ENCODE measurements at regions not wholly inside any gene's neighbourhood (a gene's known extent, or its start where the extent isn't known, plus 50 kb on each side); places are given as distances from the start of the nearest gene placed in this dataset.

DNA sequence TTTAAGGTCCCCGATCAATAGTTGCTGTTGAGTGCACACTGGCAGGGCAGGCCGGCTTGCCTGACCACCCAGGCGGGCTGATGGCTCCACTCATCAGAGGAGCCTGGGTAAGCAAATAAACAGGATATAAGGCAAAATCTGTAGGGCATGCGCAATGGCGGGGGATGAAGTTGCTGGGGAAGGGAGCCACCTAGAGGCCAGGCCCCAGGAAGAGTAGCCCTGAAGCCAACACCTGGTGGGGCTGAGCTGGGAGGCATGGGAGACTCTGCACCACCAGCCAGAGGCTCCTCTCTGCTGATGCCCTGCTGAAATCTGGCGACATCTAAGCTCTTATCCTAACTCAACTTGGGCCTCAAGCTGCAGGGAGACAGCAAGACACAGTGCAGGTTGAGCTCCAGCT is 324.3 kb downstream of the ZNF536 start:
- TF ChIP-seq POLR2A (IDR thresholded peaks at IDR 0.05; ENCODE audit: low read depth, low read length): no peak
- FAIRE-seq: no peak
- peak; percentile 30 for DNase-seq (ENCODE audit: insufficient read length, low spot score)

DNA sequence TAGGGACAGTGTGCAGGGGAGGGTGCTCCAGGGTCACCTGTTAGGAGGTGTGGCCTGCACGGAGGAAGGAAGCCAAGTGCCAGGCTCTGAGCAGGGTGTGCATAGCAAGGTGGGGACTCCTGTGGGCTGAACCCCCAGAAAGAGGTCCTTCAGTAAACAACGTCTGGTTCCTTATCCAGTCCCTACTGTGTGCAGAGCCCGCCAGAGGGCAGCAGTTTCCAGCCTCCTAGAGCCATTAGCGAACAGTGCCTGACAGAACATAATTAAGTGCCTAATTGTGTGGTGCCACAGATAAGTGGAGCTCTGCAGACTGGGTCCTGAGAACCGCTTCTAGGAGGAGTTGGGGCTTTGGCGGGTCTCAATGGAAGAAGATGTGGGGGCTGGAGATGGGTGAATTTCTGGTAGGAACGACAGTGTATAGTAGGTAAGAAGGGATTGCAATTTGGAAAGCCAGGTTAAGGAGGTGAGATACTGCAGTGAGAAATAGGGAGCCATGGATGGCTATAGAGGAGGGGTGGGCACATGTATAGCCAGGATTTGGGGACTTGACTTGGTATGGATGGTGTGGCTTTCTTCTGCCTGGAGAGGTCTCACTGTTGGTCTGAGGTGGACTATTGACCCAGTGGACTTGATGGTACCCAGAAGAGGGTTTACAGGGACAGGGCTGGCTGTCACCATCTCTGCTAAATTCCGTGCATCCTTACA is 323.1 kb downstream of the ZNF536 start:
- TF ChIP-seq POLR2A (IDR thresholded peaks at IDR 0.05; ENCODE audit: low read depth, low read length): no peak
- FAIRE-seq (no peak), DNase-seq (ENCODE audit: insufficient read length, low spot score) (no peak)

DNA sequence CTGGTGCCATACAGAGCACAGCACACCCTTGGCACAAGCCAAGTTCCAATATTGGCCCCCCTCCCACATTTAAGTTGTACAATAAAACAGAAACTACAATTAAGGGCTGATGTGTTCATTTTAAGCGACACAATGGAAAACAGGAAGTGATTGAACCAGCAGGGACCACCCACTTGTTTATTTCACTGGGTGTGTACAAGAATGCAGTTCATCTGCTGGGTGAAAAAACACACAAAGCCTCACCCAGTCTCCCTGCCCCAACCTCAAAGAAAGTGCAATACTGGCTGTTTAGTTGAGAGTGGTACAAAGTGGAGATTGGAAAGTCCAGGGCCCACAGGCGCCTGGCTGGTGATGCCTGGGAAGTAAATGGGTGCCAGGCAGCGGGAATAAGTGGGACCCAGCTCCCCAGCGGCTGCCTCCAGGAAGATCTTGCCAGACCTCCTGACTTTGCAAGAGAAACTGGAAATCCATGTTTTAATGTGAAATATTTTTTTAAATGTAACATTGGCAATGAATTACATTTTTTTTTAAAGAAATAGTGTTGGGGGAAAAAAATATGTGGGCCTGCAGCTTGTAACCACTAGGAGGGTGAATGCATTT is 322.1 kb downstream of the ZNF536 start:
- TF ChIP-seq POLR2A (IDR thresholded peaks at IDR 0.05; ENCODE audit: low read depth, low read length): no peak
- FAIRE-seq (no peak), DNase-seq (ENCODE audit: insufficient read length, low spot score) (no peak)

DNA sequence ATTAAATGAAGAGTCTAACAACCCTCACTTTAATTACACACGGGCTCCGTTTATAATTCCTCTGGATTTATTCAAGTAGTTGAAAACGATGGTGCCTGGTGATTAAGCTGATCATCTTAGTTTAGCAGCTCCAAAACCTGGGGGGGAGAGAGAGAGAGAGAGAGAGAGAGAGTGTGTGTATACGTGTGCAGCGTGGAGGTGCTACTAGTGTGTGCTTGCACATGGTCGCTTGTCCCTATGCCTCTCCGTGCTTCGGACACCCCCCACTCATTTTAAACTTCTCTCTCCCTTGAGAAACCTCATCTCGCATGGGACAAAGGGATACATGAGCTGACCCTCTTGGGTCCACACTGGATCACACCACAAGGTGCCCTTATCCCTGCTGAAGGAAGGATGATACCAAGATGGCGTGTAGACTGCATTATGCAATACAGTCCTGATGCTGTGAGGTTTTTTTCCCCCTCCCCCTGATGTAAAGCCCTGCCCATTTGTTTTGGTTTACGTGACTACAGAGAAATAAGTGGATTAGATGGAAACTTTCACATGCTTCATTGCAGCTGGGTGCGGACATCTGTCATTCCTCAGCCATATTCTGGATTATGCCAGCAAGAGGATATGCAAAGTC is 320.8 kb downstream of the ZNF536 start:
- TF ChIP-seq POLR2A (IDR thresholded peaks at IDR 0.05; ENCODE audit: low read depth, low read length): no peak
- FAIRE-seq (no peak), DNase-seq (ENCODE audit: insufficient read length, low spot score) (no peak)

DNA sequence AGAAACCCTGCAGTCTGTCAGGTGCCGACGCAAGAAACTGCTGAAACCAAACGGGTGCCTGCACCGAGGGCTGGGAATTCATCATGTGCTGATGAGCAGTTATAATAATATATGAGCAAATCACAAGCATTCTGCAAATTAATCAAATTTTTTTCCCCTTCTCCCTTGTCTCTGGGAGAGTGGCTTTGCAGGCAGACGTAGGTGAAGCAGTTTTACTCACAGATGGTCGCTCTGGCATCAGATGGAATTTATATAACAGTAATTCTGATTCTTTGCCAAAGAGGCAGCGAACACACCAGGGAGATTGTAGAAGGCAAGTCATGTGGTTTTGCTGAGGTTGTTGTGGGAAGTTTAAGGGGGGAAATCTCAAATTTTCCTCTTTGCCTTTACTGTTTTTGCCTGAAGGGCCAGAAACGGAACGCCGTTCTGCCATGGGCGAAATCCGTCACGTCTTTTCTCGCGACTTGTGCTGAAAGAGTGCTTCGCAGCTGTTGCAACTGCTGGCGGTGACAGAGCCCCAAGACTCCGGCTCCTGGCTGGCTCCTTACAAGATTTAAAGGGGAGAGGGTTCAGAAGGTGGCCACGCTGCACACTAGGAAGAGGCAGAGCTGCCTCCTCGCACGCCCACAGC is 320.1 kb downstream of the ZNF536 start:
- no peak for DNase-seq (ENCODE audit: insufficient read length, low spot score)
- TF ChIP-seq POLR2A (IDR thresholded peaks at IDR 0.05; ENCODE audit: low read depth, low read length): no peak
- no peak for FAIRE-seq

DNA sequence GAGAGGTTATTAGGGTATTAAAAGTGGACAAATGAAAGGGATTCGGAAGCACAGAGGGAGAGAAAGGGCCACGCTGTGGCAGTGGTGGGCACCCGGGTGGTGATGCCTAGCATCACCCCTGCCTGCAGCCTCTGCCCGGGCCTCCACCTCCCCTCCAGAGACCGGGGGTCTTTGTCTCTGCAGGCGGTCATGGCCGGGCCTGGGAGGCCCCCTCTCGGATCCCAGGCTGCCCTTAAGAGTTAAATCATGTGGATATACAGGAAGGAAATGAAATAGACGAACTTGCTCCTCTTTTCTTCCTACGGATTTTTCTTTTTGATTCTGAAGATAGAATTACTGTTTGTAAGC is 319.6 kb downstream of the ZNF536 start:
- FAIRE-seq: no peak
- DNase-seq (ENCODE audit: insufficient read length, low spot score): no peak
- TF ChIP-seq POLR2A (IDR thresholded peaks at IDR 0.05; ENCODE audit: low read depth, low read length): no peak

DNA sequence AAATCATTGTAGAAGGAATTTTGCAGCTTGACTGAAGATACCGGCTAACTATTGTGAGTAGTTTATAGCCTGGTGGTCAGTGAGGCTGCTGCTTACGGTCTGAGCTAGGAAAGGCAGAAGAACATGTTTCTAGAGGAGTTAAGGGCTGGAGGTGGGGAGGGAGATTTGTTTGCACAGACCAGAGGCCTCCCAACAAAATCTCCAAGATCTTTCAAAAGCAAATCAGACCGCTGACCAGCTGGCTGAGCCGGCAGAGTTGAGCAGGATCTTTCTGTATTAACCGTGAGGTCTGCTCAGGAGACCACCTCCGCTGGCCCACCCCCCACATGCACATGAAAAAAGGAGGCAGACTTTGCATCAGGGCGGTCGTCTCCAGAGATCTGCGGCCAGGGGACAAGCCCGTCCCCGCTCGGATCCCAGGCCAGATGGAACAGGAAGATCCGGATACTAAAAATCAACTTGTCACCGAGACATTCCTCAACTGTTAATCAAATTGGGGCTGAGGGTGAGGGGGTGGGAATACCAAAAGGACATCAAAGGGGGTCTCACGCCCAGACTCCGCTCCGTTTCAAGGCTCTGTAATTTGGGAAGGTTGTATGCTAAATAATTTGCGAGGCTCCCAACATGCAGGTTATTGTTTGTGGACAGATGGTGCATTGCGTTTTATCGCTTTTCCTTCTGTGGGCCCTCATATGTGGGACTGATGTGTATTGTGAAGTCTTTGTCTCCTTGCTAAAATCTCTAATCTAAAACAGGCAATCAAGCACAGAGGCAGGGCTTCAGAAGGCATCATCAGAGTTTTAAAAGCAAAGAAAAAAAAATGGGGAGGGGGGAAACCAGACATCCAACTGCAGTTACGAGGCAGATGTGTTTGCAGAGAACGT is 319.0 kb downstream of the ZNF536 start:
- DNase-seq (ENCODE audit: insufficient read length, low spot score) (no peak), FAIRE-seq (no peak)
- TF ChIP-seq POLR2A (IDR thresholded peaks at IDR 0.05; ENCODE audit: low read depth, low read length): no peak

DNA sequence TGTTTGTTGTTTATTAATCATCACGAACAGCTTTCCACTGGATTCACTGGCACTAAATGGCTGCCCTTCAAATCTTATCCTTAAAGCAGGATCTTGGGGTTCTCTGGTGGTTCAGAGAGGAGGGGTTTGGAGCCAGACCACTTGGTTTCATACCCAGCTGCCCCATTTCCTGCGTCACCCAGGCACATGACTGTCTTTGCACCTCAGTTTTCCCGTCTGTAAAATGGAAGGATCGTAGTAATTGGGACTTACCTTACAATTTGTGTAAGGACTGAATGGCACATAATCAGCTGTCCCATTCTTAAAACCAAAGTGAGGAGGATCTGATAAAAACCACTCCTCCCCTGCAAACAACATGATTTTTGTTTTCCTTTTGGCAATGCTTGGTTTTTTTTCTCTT is 318.3 kb downstream of the ZNF536 start:
- no peak for FAIRE-seq
- TF ChIP-seq POLR2A (IDR thresholded peaks at IDR 0.05; ENCODE audit: low read depth, low read length): no peak
- DNase-seq (ENCODE audit: insufficient read length, low spot score): no peak

DNA sequence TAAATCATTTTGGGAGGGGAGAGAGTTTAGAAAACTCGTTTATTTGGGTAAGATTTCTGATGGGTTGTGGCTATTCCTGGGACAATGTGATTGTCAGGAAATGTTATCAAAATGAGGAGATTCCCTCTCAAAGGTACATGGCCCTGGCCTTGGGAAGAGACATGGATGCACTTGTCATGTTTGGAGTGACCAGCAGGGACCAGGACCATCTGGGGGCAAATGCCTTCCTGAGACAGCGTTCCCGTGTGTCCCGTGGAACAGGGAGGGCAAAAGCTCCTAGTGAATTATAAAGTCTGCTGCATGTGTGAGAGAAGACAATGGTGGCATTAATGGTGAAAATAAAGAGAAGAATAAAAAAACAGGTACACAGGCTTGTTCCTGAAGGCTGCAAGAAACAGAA is 317.3 kb downstream of the ZNF536 start:
- TF ChIP-seq POLR2A (IDR thresholded peaks at IDR 0.05; ENCODE audit: low read depth, low read length): no peak
- DNase-seq (ENCODE audit: insufficient read length, low spot score) (no peak), FAIRE-seq (no peak)

DNA sequence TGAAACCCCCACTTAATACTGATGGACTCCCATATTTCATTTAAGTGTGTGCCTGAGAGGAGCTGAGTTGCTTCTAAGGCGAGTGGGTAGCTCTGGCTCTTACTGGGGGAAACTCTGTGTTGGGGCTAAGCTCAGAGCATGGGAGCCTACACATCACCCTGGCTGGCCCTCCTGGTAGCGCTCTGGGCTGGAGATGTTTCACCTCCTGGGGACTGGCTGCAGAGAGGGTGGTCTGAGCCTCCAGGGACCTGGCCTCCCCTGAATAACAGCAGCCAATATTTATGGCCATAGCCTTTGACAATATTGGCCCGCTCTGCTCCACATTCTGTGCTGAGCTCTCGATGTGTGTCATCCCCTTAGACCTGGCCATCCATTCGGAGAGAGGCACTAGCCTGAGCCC is 316.5 kb downstream of the ZNF536 start:
- no peak for TF ChIP-seq POLR2A (IDR thresholded peaks at IDR 0.05; ENCODE audit: low read depth, low read length)
- no peak for DNase-seq (ENCODE audit: insufficient read length, low spot score)
- no peak for FAIRE-seq

DNA sequence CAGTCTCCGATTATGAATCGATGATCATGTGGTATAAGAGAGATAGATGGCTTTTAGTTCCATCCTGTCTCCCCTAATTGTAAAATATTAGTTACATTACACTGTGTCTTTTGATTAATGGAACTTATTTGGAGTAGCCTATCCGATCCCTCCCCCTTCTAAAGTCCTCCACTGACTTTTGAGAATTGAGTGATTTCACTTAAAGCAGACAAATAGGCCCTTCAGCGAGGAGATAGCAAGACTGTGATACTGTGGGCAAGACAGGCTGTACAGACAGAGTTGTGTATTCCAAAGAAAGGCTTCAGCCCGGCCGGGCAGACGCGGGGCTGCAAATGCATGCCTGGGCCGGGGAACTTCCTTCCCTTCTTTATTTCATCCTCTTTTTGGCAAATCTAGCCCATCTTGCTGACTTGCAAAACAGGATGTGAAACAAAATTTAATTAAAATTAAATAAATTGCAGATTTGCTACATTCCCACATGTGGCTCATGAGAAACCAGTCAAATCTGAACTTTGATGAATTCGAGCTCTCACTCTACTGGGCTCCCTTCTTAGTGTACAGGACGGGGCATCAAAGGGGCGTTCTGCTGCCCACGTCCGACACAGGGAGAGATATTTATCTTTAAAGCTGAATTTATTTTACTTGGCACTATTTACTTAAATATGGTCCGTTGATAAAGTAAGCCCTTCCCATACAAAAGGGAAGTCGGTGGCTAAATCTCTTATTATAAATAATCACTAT is 314.8 kb downstream of the ZNF536 start:
- no peak for TF ChIP-seq POLR2A (IDR thresholded peaks at IDR 0.05; ENCODE audit: low read depth, low read length)
- no peak for FAIRE-seq
- no peak for DNase-seq (ENCODE audit: insufficient read length, low spot score)

DNA sequence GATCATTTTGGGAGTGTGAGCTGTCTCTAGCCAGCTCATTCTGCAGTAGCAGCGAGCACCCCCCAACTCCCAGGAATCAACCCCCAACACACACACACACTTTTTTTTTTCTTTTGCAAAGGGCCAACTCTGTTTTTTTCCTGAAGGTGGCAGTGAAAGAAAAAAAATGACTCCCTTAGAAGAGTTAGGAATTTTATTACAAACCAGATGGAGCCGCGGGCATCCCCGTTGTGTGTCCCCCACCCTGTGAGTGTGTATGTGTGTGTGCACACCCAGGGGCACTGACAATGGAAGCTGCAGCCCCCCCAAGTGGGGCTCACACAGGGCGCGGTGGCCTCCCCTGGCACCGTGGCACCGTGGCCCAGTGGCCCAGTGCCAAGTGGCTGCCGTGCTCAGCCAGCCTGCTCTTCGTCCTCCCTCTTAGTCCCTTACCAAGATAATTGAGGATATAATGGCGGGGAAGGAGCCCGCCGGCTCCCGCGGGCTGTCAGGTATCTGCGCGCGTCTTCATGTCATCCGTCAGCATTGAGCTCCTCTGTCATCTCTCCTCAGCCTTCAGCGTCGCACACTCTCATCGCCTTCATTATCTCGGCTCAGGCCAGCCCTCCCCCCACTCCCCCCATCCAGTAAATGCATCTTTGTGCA is 314.1 kb downstream of the ZNF536 start:
- no peak for FAIRE-seq
- TF ChIP-seq POLR2A (IDR thresholded peaks at IDR 0.05; ENCODE audit: low read depth, low read length): no peak
- no peak for DNase-seq (ENCODE audit: insufficient read length, low spot score)

All from H54 (cell line).